ENCODE measurements at regions not wholly inside any gene's neighbourhood (a gene's known extent, or its start where the extent isn't known, plus 50 kb on each side); places are given as distances from the start of the nearest gene placed in this dataset.
"Not testable (repeated sequence)": the region's sequence is repeated elsewhere in the genome, so short reads cannot be mapped to it uniquely, and the experiment has no call there.

DNA sequence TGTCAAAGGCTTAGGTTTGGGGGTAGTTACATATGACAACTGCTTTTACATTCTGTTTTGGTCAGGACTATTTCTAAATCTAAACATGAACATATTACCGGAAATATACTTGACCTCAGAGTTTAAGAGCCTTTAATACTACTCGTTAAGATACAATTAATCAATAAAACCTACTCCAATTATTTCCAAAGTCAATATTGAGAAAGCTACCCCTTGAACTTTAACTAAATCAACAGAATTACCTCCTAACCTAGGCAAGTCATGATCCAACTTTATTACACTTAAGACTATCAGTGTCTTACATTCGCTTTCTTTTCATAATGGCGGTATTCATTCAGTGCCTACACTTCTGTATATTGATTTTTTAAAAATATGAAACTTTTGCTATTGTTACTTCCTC is 107.7 kb downstream of the RAP2B start:
- no peak for DNase-seq

DNA sequence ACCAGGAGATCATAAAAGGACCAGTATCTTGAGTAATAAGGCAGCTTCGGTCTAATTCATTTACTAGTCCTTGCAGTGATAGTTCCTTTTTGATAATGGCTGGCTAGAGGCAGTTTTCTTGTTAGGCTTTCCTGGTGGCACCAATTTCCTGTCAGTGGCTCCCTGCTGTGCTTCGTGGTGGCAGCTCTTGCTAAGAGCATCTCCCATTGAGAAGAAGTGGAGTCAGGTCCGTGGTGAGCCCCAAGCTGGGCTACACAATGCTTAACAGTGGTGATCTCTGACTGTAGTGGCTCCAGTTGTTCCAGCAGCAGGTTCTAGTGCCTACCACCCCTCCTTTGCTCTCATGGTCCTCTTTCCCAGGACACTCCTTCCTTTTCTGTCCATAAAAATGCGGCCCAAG is 111.2 kb downstream of the RAP2B start:
- no peak for DNase-seq

DNA sequence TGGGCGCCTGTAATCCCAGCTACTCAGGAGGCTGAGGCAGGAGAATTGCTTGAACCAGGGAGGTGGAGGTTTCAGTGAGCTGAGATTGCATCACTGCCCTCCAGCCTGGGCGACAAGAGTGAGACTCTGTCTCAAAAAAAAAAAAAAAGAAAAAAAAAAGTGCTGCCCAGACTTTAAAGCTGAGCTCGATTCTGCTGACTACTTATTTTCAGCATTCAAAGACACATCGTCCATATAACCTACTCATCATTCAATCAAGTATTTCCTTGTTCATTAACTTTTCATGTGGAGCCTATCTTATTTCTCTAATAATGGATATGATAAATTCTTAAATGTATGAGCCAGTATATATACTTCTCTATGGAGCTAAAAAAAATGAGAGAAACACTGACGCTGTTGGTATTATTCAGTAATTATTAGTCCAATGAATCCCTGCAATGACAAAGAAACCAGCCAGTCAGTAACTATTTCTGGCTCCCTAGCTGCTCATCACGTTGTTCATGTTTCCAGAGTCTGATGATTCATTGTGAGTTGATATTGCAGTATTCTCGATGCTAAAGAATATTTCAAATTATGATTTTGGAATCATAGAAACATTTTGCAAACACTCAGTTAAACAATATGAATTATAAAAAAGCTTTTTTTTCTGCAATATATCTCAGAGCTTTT is 111.9 kb downstream of the RAP2B start:
- no peak for DNase-seq

DNA sequence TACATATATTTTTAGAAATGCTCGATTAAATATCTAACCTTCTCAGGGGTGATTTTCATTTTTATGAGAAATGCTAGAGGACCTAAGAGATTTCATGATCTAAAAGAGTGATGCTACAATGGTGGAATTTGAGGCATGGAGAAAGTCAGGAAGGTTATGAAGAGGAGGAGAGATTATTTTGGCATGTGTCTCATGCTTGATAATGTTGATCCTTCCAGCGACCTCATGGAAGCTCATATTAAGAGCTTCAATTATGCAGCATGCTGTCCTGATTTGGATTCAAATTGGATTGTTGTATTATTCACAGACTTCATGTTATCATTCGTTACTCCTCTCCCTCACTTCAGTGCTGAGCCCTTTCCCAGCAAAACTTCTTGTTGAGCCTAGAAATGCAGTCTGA is 112.5 kb downstream of the RAP2B start:
- no peak for DNase-seq

DNA sequence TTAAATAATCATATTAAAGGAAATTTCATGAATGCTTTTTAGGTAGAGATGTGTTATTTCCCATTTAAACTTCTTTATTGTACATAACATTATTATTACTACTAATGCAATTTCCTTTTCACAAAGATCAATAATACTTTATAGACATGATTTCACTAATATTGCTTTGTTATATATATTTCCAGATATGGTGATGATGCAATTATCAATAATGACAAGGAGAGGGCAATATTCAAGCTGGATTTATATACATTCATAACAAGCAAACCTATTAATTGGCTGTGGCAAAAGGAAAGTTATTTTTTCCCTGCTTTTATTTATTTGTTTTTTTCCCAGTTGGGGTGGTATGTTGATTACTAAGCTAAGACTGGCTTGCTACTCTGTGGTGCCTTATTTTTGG is 113.5 kb downstream of the RAP2B start:
- DNase-seq = no peak

DNA sequence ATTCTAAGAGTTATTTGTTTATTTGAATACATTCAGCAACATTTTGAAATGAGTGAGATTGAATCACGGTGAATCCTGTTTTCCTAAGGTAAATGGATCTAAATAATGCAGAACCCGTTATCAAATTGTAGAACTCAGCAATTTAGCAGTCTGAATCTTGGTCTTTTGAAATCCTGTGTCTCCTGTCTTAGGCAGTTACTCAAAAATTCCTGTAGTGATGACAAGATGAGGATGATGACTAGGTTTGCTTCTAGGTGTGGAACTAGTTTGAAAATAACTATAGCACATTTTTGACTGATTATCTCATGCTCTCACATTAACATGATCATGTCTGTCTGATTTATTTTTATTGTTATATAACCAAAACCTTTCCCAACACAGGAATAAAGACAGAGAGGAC is 115.0 kb downstream of the RAP2B start:
- no peak for DNase-seq

DNA sequence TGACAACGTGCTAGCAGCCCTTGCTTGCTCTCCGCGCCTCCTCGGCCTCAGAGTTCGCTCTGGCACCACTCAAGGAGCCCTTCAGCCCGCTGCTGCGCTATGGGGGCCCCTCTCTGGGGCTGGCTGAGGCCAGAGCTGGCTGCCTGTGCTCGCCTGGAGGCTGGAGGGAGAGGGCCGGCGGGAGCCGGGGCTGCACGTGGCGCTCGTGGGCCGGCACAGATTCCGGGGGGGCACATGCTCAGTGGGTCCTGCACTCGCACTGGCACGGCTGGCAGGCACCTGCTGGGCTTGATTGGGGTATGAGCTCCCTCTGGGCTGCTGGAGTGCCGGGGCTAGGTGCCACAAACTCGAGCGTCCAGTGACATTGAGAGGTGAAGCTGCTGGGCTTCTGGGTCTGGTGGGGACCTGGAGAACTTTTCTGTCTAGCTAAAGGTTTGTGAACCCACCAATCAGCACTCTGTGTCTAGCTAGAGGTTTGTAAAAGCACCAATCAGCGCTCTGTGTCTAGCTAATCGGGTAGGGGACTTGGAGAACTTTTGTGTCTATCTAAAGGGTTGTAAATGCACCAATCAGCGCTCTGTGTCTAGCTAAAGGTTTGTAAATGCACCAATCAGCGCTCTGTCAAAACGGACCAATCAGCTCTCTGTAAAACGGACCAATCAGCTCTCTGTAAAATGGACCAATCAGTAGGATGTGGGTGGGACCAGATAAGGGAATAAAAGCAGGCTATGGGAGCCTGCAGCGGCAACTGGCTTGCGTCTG is 119.4 kb downstream of the RAP2B start:
- not testable (repeated sequence) for DNase-seq

DNA sequence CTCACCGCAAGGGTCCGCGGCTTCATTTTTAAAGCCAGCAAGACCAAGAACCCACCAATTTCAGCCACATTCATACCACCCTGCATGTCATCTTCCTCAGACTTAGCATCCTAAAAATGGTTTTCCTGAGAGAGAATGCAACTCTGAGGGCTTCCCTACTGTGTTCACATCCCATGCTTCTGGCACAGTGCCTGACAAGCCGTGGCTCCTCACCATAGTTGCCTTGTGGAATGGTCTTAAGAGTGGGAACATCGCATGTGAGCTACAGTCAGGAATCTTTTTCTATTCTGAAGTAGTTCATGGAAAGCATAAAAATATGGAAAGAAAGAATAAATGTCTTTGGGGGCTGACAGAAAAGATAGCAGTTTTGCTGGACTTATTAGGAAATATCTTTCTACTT is 120.3 kb downstream of the RAP2B start:
- DNase-seq = no peak

DNA sequence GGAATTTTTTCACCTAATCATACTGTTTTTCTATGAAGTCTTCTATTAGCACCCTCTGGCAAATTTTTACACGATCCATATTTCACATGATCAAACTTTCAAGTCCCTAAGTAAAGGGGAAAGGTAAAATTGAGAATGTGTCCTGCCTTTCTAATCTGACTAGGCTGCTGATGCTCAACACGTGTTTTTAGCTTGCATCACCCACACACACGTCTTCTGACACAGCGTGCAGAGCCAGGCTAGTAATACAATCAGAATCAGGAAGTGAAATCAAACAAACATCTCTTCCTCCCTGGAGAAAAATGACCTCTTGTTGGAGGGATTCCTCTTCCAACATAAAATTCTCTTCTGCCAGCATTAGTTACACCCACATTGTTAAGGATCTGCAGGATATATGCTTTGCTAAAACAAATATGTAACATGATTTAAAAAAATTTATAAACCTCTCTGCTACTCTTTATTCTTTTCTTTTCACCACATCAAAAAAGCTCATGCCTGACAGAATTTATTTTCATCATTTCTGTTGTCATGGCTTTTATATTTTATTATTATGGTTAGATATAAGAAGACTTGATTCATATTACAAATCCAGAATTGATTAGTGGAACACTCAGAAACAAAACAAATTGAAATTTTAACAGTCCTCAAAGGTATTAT is 122.4 kb downstream of the RAP2B start:
- DNase-seq = no peak

DNA sequence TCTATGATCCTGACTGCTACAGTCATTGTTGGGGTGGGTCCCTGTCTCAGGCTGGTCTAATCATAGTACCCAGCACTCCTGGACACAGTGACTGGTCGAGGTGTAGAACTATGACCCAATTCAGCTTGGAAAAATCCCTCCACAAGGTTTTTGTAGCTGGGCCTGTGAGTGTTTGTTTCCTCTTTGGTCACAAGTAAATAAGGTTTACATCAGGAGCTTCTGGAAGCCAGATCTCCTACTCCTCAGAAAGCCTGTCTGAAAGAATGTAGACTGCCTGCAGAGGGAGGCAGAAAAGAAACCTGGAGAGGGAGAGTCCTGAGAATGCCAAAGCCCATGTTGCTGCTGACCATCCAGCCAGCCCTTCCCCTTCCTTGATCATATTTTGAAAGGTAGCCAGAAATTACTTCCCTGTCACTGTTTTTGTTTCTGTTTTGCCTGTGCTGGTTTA is 123.2 kb downstream of the RAP2B start:
- no peak for DNase-seq

DNA sequence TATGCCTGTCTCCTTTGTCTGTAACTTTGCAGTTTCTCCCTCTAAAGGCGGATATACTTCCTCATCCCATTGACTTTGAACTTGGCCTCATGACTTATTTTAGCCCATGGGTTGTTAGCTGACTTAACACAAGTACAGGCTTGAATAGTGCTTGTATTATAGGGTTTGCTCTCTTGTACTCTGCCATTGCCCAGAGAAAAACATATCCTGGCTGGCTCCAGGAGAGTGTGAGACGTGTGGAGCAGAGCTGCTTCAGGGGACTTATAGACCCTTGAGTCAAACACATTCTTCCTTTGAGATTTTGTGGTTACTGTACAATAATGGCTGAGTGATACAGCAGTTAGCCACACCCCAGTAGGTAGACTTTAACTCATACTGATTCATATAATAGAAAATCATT is 124.0 kb downstream of the RAP2B start:
- no peak for DNase-seq

DNA sequence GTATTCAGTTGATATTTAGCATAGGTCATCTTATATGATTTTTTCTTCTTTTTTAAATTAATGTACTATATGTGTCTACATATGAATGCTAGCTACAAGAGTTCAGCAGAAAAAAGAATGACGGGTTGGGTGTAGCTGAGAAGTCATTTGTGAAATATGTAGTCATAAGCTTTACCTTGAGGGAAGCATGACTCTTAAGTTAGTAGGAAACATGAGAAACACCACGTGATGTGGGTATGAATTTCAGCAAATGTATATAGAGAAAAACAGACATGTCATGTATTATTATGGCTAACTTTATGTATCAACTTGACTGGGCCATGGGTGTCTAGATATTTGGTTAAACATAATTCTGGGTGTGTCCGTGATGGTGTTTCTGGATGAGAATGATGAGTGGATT is 125.0 kb downstream of the RAP2B start:
- DNase-seq = no peak

DNA sequence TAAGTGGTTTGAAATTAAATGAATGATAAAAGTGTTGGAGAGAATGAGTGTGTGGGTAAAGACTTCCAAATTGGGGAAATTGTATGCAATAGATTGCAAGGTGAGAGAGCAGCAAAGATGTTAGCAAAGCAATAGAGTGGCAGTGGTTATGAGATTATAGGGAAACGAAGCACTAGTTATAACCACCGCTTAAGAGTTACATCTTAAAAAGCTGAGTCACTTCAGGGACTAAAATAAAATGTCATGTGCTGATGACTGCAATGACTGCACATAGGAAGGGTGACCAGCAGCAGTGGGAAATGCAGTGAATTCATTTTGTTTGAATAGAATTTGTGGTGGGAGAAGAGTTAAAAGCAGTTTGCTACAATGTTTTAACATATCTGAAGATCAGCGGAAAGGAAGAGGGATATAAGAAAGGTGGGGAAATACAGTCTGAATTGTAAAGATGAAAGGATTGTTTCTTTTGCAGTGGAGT is 127.3 kb downstream of the RAP2B start:
- DNase-seq = no peak

DNA sequence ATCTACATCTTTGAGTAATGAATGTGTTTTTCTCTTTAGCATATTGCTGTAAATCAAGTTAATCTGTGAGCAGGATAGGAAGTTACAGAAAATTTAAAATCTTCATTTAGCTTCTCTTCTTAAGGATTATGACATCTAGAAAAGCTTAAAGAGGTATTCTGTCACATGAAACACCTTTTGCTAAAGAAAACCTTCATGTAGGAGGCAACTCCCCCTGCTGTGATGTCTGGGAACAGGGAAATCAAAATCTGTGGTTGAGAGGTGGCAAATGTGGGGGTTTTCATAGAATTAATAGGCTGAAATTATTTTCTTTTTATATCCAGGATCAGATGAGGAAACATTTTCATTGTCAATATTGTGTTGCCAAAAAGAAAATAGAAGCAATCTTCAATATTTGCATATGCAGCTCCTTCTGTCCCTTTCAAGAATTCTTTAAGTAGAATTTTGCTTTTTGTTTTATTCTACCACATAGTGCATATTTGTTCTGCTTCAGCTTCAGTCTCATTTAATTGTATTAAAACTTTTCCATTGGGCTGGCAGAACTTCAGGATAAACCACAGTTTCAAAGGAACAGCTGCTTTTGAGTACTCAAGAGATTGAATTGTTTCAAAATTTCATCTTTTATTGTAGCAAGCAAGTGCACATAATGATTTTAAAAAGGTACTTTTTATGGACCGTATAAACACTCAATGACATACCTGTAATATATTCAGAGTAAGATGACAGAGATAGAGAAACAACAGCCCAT is 128.4 kb downstream of the RAP2B start:
- DNase-seq = no peak

DNA sequence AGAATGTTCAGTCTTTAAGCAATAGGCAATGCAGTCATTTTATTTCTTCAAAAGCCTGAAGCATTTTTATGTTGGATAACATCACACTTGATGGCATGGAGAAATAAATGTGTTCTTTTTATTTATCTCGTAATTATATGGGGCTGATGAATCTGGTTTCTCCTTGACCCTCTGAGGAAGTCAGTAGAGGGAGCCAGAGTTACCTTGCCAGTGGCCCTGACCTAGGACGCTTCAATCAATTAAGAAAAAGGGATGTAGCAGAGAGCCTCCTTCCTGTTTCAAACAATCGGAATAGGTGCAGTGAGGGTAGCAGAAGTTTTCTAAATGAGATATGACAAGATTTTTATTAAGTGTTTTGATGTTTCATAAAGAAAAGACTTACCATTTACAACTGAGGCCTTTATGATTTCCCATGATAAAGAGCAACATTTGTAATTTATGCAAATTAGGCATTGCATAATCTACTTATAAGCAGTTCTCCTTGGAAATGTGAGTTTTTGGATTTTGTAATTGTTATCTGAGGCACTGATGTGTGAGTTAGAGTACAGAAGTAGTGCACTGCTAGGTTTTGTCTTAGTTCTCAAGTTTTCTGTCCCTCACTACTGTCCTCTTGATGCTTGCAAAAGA is 129.1 kb downstream of the RAP2B start:
- peak; percentile 27 for DNase-seq

DNA sequence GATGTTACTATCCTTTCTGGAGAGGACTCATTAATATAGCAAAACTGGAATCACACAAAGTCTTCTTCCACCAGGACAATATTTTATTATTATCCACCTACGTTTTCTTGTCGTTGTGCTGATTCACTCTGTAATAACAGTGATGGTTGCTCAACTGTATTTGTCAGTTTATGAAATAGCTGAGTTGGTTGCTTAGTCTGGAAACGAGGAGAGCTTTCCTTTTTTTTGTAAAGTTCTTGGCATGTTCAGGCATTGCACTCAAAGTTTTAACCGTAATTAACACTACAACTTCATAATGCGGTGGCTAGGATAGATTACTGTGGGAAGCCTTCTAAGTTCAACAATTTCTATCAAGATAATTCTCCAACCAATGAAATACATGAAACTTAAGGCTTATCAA is 131.2 kb downstream of the RAP2B start:
- no peak for DNase-seq

DNA sequence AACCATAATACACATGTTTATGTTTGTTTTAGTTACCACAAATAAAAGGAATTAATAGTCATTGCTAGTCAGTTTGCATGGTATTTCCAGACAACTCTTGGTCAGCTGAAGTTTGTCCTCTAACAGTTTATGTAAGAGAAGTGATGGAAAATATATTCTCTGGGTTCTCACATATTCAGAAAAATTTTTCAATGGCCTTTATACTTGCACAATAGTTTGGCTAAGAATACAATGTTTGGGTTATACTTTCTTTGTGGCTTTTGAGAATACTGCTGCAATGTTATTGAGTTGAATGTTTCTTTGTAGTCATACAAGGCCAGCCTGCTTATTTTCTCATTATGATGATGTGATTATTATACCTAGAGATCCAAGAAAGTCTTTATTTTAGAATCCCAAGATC is 133.9 kb downstream of the RAP2B start:
- DNase-seq = no peak

DNA sequence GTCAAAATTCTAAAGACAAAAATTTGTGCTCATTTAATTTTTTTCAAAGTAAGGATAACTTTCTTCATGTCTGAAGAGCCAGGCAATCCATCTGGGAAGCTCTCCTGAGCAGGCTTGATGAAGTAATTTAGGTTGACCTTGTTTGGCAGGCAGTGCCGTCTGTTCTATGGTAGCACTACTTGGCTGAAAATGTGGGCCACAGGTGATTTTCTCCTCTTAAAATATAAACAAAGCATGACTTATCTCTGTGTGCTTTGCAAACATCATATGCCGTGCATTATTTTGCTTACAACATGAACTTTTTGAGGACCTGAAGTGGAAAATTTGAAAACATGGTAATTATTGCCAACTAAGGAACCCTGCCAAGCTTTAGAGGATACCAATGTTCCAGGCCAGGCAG is 143.2 kb downstream of the RAP2B start:
- peak; percentile 66 for DNase-seq

DNA sequence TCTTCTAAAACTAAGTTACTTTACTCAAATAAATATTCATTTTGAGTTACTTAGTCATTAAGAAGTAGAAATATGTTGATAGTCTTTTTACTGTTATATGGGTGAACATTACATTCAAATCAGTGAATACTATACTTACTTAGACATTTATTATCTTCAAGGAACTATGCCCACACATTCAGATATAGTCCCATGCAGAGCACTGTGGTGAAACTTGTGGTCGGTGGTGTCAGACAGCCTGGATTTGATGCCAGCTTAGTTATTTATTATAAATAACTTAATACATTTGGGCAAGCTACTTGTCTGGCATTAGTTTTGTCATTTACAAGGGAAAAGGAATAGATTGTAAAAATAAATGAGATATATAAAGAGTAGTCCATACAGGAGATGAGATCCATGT is 149.5 kb downstream of the RAP2B start:
- no peak for DNase-seq

DNA sequence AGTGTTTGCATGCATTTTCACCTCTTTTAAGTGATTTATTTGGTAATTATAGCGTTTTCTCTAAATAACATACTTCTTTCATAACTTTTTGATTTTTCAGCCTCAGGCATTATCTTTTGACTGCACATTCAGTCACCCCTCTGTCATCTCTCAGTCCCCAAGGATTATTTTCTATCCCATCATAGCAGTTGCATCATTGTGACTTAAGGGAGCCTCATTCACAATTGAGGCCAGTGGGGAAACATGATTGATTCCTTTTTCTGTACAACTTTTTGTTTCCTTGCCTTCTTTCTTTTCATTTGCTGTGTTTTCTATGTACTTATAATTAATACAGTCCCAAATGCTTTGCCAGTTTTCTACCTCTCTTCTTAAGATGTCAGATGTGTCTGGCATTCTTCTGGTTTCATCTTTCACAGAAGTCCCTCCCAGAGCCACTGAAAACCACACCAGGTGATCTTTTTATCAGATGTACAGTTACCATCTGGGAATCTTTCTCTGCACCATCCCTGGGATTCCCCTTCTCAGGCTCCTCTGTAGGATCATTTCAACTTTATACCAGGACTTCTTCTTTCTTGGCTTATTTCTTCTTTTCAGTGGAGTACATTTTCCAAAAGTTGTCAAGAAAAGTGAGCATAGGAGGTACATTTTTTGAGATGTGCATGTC is 151.4 kb downstream of the RAP2B start:
- DNase-seq = no peak

DNA sequence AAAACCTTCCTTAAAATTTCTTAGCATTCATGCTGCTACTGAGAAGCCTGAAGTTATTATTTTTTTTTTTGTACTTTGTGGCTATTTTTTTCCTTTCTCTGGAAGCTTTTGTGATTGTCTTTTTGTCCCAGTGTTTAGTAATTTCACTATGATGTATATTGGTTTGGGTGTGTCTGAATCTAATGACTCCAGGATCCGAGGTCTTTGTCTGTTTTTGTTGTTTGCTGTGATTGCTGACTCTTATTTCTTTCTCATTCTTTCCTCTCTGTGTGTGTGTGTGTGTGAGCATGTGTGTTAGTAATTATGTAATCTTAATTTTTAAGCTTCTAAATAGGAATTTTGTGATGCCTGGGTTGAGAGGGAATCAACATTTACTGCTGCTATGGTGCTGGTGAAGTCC is 152.0 kb downstream of the RAP2B start:
- DNase-seq = no peak

DNA sequence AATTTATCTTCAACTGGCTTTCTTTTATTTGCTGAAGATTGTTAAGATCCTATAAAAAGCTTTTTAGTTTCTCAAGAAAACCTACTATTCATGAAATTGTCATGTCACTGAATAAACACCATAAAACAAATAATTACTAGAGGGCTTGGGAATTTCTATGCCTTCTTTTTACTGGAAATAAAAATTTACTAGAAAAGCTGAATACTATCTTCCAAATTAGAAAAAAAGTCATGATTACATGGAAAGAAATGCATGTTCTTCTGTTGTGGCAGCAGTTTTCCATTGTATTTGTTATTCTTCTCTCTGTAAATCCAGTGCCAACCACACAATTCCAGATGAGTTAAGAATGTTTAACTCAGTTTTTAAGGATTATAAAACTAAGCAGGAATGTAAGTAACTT is 153.8 kb downstream of the RAP2B start:
- DNase-seq = no peak

Measured in COR-L47 (cell line).